K562 (cell line): ENCODE measurements at regions not wholly inside any gene's neighbourhood (a gene's known extent, or its start where the extent isn't known, plus 50 kb on each side); places are given as distances from the start of the nearest gene placed in this dataset.

Experiments
- ATAC-seq: fragments of 200-7000 bp; cut with Tn5 transposase; 3 replicates; pipeline ENCODE4 v1.9.1; 2020; ENCODE audit warnings: moderate library complexity
- BruUV-seq: library from RNA; stranded (reverse); fragments of 400-500 nt; replicated peaks from 2 replicates; lab custom pipeline; 2021; lab: Mats Ljungman, UMichigan
- CTCF ChIA-PET: fragments of 300-600 bp; formaldehyde crosslinking; extraction: SDS; loops from one replicate; lab custom pipeline; 2021; ENCODE audit warnings: low intra/inter-chr PET ratio; lab: Yijun Ruan, JAX
- POLR2A ChIA-PET: fragments of 300-600, 350-650 bp; sonication (Branson Sonifier 250); formaldehyde crosslinking; extraction: SDS; loops from one replicate; lab custom pipeline; 2021; ENCODE audit warnings: antibody characterized with exemption, inconsistent platforms; lab: Yijun Ruan, JAX
- DNase-seq, 4 experiments: peaks; one replicate each; pipeline versions ENCODE4 v3.0.0 to v3.0.0-alpha.2; 2011 to 2018; ENCODE audit warnings: low spot score in 3 of 4, mixed read lengths in 3 of 4; ENCODE audit errors: extremely low read depth in 1 of 4
- FAIRE-seq: peaks from 2 replicates; lab custom pipeline; 2011; peaks lifted over from hg19 to GRCh38; lab: Jason Lieb, UNC
- H2AFZ ChIP-seq: 2 replicates; pipeline ENCODE4 v1.6.0; 2011; ENCODE audit warnings: low read depth, low read length, control low read depth, inconsistent platforms
- H3K27ac ChIP-seq: fragments of 200-600 bp; 3 replicates; pipeline ENCODE4 v1.8.0; 2011; ENCODE audit warnings: low read depth, mild to moderate bottlenecking, control low read depth, inconsistent platforms, low read length, moderate library complexity, mixed read lengths; ENCODE audit errors: extremely low read depth
- H3K27me3 ChIP-seq, 2 experiments: fragments of 300-600 bp in 1 of 2; 2 replicates in 1 of 2; 3 replicates in 1 of 2; pipeline versions ENCODE4 v1.6.0 to v1.8.0; 2011; ENCODE audit warnings: inconsistent platforms in 2 of 2, low read length in 2 of 2, mild to moderate bottlenecking in 1 of 2, mixed read lengths in 1 of 2, moderate library complexity in 1 of 2; ENCODE audit not compliant: control insufficient read depth in 2 of 2, insufficient read depth in 2 of 2
- H3K36me3 ChIP-seq: fragments of 300-600 bp; 3 replicates; pipeline ENCODE4 v1.8.0; 2011; ENCODE audit warnings: mild to moderate bottlenecking, low read length, inconsistent platforms; ENCODE audit not compliant: control insufficient read depth, insufficient read depth
- H3K4me1 ChIP-seq, 2 experiments: fragments of 200-600 bp in 1 of 2; replicated peaks in 1 of 2; 2 replicates in 1 of 2; 3 replicates in 1 of 2; pipeline versions ENCODE4 v1.5.1 to v1.8.0; 2011; ENCODE audit warnings: inconsistent platforms in 2 of 2, low read length in 2 of 2, mild to moderate bottlenecking in 1 of 2, mixed read lengths in 1 of 2, moderate library complexity in 1 of 2; ENCODE audit not compliant: control insufficient read depth in 2 of 2, insufficient read depth in 2 of 2
- H3K4me2 ChIP-seq: 2 replicates; pipeline ENCODE4 v1.6.1; 2011; ENCODE audit warnings: low read length, control low read depth, inconsistent platforms, mixed read lengths; ENCODE audit not compliant: insufficient read depth
- H3K4me3 ChIP-seq: fragments of 200-600 bp; sonication (generic), shearing (Covaris generic); 2 replicates; pipeline ENCODE4 v1.5.1; 2016; ENCODE audit warnings: control low read depth, inconsistent platforms
- H3K79me2 ChIP-seq: fragments of 200-600 bp; 3 replicates; pipeline ENCODE4 v1.8.0; 2011; ENCODE audit warnings: low read length, inconsistent platforms; ENCODE audit not compliant: control insufficient read depth, insufficient read depth
- H3K9ac ChIP-seq, 2 experiments: 2 replicates each; pipeline versions ENCODE4 v1.6.0 to v1.6.1; 2011; ENCODE audit warnings: low read depth in 2 of 2, low read length in 2 of 2, control low read depth in 1 of 2, inconsistent platforms in 1 of 2, mild to moderate bottlenecking in 1 of 2, mixed read lengths in 1 of 2; ENCODE audit not compliant: insufficient read depth in 1 of 2
- H3K9me1 ChIP-seq: one replicate; pipeline ENCODE4 v1.6.0; 2011; ENCODE audit warnings: inconsistent platforms, mild to moderate bottlenecking, low read length, moderate library complexity; ENCODE audit not compliant: control insufficient read depth, insufficient read depth
- H3K9me3 ChIP-seq: replicated peaks from 2 replicates; pipeline ENCODE4 v1.5.1; 2011; ENCODE audit warnings: low read depth, low read length, inconsistent platforms; ENCODE audit not compliant: control insufficient read depth, insufficient read depth
- H4K20me1 ChIP-seq: replicated peaks from 2 replicates; pipeline ENCODE4 v1.6.1; 2011; ENCODE audit warnings: low read length, inconsistent platforms, mixed read lengths; ENCODE audit not compliant: control insufficient read depth, insufficient read depth
- ARHGAP35 ChIP-seq: fragments of 450-650 bp; IDR thresholded peaks from 2 replicates; pipeline ENCODE4 v1.6.1; 2018; ENCODE audit not compliant: partially characterized antibody
- ARID3B ChIP-seq: fragments of 250-450 bp; sonication (Bioruptor Pico); IDR thresholded peaks from 2 replicates; pipeline ENCODE4 v1.4.0; 2020; ENCODE audit warnings: borderline replicate concordance
- BCOR ChIP-seq: fragments of 450-650 bp; IDR thresholded peaks from 2 replicates; pipeline ENCODE4 v1.6.1; 2016
- CBFA2T2 ChIP-seq: fragments of 450-650 bp; conservative IDR thresholded peaks from 2 replicates; pipeline ENCODE4 v1.6.1; 2017; ENCODE audit warnings: mild to moderate bottlenecking
- CTCF ChIP-seq, 3 experiments: IDR thresholded peaks in 2 of 3; conservative IDR thresholded peaks in 1 of 3; 2 replicates each; pipeline ENCODE4 v1.5.1; 2011 to 2012; ENCODE audit warnings: low read length in 3 of 3, mild to moderate bottlenecking in 3 of 3, control low read depth in 2 of 3, improper control_type of control experiment in 1 of 3, inconsistent platforms in 1 of 3, low read depth in 1 of 3, mixed read lengths in 1 of 3, moderate library complexity in 1 of 3; ENCODE audit not compliant: insufficient read depth in 2 of 3
- GMEB1 ChIP-seq: fragments of 250-450 bp; sonication (Bioruptor Pico); IDR thresholded peaks from 2 replicates; pipeline ENCODE4 v1.4.0; 2020; ENCODE audit warnings: mild to moderate bottlenecking
- HMBOX1 ChIP-seq: sonication (generic); IDR thresholded peaks from 2 replicates; pipeline ENCODE4 v1.6.1; 2016
- MAX ChIP-seq: sonication (generic); formaldehyde crosslinking; IDR thresholded peaks from 2 replicates; pipeline ENCODE4 v1.9.0; 2022; ENCODE audit warnings: mild to moderate bottlenecking, missing genetic modification reagents
- PTRF ChIP-seq: fragments of 450-650 bp; IDR thresholded peaks from 2 replicates; pipeline ENCODE4 v1.6.1; 2016; ENCODE audit warnings: mild to moderate bottlenecking, missing genetic modification characterization, missing compliant biosample characterization
- RBM14 ChIP-seq: fragments of 200-400 bp; formaldehyde crosslinking; IDR thresholded peaks from 2 replicates; pipeline ENCODE4 v1.6.1; 2018; ENCODE audit warnings: low read depth, mild to moderate bottlenecking, low read length, moderate library complexity, borderline replicate concordance; ENCODE audit not compliant: insufficient read depth
- RBM25 ChIP-seq: fragments of 200-400 bp; formaldehyde crosslinking; IDR thresholded peaks from 2 replicates; pipeline ENCODE4 v1.6.1; 2018; ENCODE audit warnings: low read length, low read depth, moderate library complexity; ENCODE audit not compliant: severe bottlenecking
- USF2 ChIP-seq: sonication (generic); formaldehyde crosslinking; IDR thresholded peaks from 2 replicates; pipeline ENCODE4 v1.5.0; 2020; ENCODE audit warnings: missing genetic modification reagents
- ZBTB34 ChIP-seq: fragments of 250-450 bp; sonication (Bioruptor Pico); IDR thresholded peaks from 2 replicates; pipeline ENCODE4 v1.8.0; 2021; ENCODE audit warnings: mild to moderate bottlenecking, moderate library complexity
- ZNF75A ChIP-seq: fragments of 450-650 bp; formaldehyde crosslinking; IDR thresholded peaks from 2 replicates; pipeline ENCODE4 v1.4.0; 2020; ENCODE audit warnings: mild to moderate bottlenecking
- WGBS: fragments of 100-300 bp; shearing (Covaris generic); methylation state at CpG from one replicate; pipeline ENCODE4 v1.1.6; 2016; ENCODE audit warnings: low coverage, mixed read lengths; ENCODE audit not compliant: insufficient coverage; ENCODE audit errors: missing lambda C conversion rate; 5-methylcytosine and 5-hydroxymethylcytosine counted together
- in situ Hi-C: fragments of 300-500 bp; cut with MboI; formaldehyde crosslinking; loops from 4 replicates; pipeline ENCODE4 v1.15.0; 2018; ENCODE audit warnings: inconsistent platforms, mixed read lengths
- intact Hi-C: fragments of 100-400 bp; cut with micrococcal nuclease; formaldehyde crosslinking; loops from 2 replicates; pipeline ENCODE4 v1.14.2; 2022

- DNase-seq, result no peak
- H3K9me3 ChIP-seq, result no peaks in the 10 kb centered on the region
- CTCF ChIA-PET, result interaction anchor here (4.5 kb wide), 1 partner anchor 115 kb away, joined by 51 read pairs; no protein-coding TSS in a partner anchor
- no peaks in the 10 kb centered on the region for H3K9me1 ChIP-seq
- POLR2A ChIA-PET, result no interaction called here
- H3K4me3 ChIP-seq, result no peak overlapping the region
- no peaks in the 10 kb centered on the region for H4K20me1 ChIP-seq
- H3K36me3 ChIP-seq, result no peaks in the 10 kb centered on the region
- no peak for ATAC-seq
- no peaks in the 10 kb centered on the region; a peak in 1 of 5 replicates for H3K4me1 ChIP-seq
- intact Hi-C loops, result loop anchor here (10.0 kb wide), 2 partner anchors 350 to 590 kb away; no protein-coding TSS in a partner anchor
- no peak overlapping the region for H3K27ac ChIP-seq
- no peak overlapping the region for H3K9ac ChIP-seq
- WGBS, result 0% methylated on average over 4 of the region's 4 CpGs
- in situ Hi-C loops, result loop anchor here (10.0 kb wide), 1 partner anchor 340 kb away; no protein-coding TSS in a partner anchor
- no peak overlapping the region for H3K4me2 ChIP-seq
- H3K79me2 ChIP-seq, result no peaks in the 10 kb centered on the region
- peaks cover 4 to 24% of the 10 kb centered on the region in 2 experiments; a peak in 3 of 5 replicates for H3K27me3 ChIP-seq
- BruUV-seq, result no TSS peak
- H2AFZ ChIP-seq, result no peak overlapping the region
- no peak for FAIRE-seq
- TF ChIP-seq RBM14 (no peak), CTCF (IDR thresholded peaks at IDR 0.05 in 2 of 3, conservative IDR thresholded peaks at IDR 0.05 in 1 of 3; ENCODE audit: insufficient read depth in 2 of 3, low read depth in 1 of 3, low read length in 3 of 3) (no peak), ARID3B (no peak), ZBTB34 (CRISPR knock-in tag) (no peak), MAX (CRISPR knock-in tag) (no peak), ZNF75A (CRISPR knock-in tag) (no peak), PTRF (tag) (no peak), HMBOX1 (no peak), BCOR (no peak), ARHGAP35 (no peak), RBM25 (no peak), CBFA2T2 (no peak), USF2 (CRISPR knock-in tag) (no peak), GMEB1 (CRISPR knock-in tag) (no peak)
These were observed 81.1 kb upstream of the PRNP start for GRCh38 chr20:4605166-4605565.
